Omental fat pad (tissue), 3 donors: ENCODE measurements at regions not wholly inside any gene's neighbourhood (a gene's known extent, or its start where the extent isn't known, plus 50 kb on each side); places are given as distances from the start of the nearest gene placed in this dataset.
"Not testable (repeated sequence)": the region's sequence is repeated elsewhere in the genome, so short reads cannot be mapped to it uniquely, and the experiment has no call there.

Experiments used
- ATAC-seq: fragments of 150-250 bp; one replicate; pipeline ENCODE4 v1.9.1; 2016; ENCODE audit warnings: mild to moderate bottlenecking, moderate library complexity; ENCODE audit not compliant: low FRiP score
- DNase-seq: peaks from one replicate; pipeline ENCODE4 v3.0.0-alpha.2; 2019; ENCODE audit warnings: low spot score
- CTCF ChIP-seq, 3 donors: fragments of 450-650 bp; IDR thresholded peaks; one replicate each; pipeline ENCODE4 v1.5.1; 2016 to 2017; ENCODE audit warnings: antibody characterized with exemption in 3 of 3, mild to moderate bottlenecking in 3 of 3, moderate library complexity in 2 of 3

GRCh38 chr3:166433060-166433459, 595.8 kb upstream of the BCHE start:
- DNase-seq = no peak
- no peak for TF ChIP-seq CTCF (IDR thresholded peaks at IDR 0.05)
- no peak for ATAC-seq

GRCh38 chr3:166425900-166426611, 588.8 kb upstream of the BCHE start:
- ATAC-seq (no peak), DNase-seq (no peak)
- TF ChIP-seq CTCF (IDR thresholded peaks at IDR 0.05) = no peak

- DNase-seq (no peak), ATAC-seq (no peak)
- TF ChIP-seq CTCF (IDR thresholded peaks at IDR 0.05) = no peak
Measured at GRCh38 chr3:166425021-166425420, 587.8 kb upstream of the BCHE start.

GRCh38 chr3:166423824-166424513, 586.7 kb upstream of the BCHE start:
- not testable (repeated sequence) for DNase-seq, ATAC-seq

GRCh38 chr3:166422556-166422955, 585.3 kb upstream of the BCHE start:
- DNase-seq = no peak

GRCh38 chr3:166420071-166420470, 582.8 kb upstream of the BCHE start:
- no peak for DNase-seq
- no peak for ATAC-seq
- TF ChIP-seq CTCF (IDR thresholded peaks at IDR 0.05) = no peak

More at GRCh38 chr3:166422556-166422955, 585.3 kb upstream of the BCHE start:
- ATAC-seq = no peak
- no peak for TF ChIP-seq CTCF (IDR thresholded peaks at IDR 0.05)

- ATAC-seq (no peak), DNase-seq (no peak)
- TF ChIP-seq CTCF (IDR thresholded peaks at IDR 0.05) = no peak
Measured at GRCh38 chr3:166405896-166406295, 568.7 kb upstream of the BCHE start.
